ENCODE measurements at regions not wholly inside any gene's neighbourhood (a gene's known extent, or its start where the extent isn't known, plus 50 kb on each side); places are given as distances from the start of the nearest gene placed in this dataset.

DNA sequence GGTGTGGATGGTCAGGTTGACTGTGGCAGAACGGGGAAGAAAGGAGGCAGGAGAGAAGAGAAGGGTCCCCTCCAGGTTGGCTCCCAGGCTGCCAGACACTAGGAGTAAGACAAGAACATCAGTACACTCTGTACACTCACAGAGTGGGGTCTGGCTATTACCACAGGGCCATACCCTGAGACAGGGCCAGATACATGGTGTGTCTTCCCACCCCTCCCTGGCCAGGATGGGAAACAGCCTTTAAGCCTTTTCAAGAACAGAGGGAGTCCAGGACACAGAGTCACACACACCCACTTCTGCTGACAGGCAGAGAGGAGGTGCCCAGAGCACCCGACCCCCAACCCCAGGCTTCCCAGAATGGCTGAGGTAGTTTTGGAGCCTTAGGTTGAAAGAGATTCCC, 99.4 kb downstream of the LITAF start:
- TF ChIP-seq SIX5 (IDR thresholded peaks at IDR 0.05; ENCODE audit: low read depth, low read length, severe bottlenecking) (no peak), CTCF (IDR thresholded peaks at IDR 0.05 in 2 of 3, conservative IDR thresholded peaks at IDR 0.05 in 1 of 3; ENCODE audit: control insufficient read depth in 2 of 3, extremely low read depth in 1 of 3, insufficient read depth in 1 of 3, low read depth in 3 of 3, low read length in 3 of 3) (no peak), ZNF274 (IDR thresholded peaks at IDR 0.05; ENCODE audit: insufficient read depth, insufficient read length) (no peak), SP1 (IDR thresholded peaks at IDR 0.05; ENCODE audit: low read depth, low read length) (no peak), BCLAF1 (IDR thresholded peaks at IDR 0.05) (no peak), ZBTB40 (IDR thresholded peaks at IDR 0.05; ENCODE audit: borderline replicate concordance) (no peak), MTA3 (IDR thresholded peaks at IDR 0.05; ENCODE audit: borderline replicate concordance, low read length) (no peak), FOXK2 (IDR thresholded peaks at IDR 0.05) (no peak)
- TF ChIP-seq, protein P1, sequence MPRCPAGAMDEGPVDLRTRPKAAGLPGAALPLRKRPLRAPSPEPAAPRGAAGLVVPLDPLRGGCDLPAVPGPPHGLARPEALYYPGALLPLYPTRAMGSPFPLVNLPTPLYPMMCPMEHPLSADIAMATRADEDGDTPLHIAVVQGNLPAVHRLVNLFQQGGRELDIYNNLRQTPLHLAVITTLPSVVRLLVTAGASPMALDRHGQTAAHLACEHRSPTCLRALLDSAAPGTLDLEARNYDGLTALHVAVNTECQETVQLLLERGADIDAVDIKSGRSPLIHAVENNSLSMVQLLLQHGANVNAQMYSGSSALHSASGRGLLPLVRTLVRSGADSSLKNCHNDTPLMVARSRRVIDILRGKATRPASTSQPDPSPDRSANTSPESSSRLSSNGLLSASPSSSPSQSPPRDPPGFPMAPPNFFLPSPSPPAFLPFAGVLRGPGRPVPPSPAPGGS (IDR thresholded peaks at IDR 0.05; ENCODE audit: borderline replicate concordance, insufficient read depth, low read depth, low read length, poor library complexity, severe bottlenecking): no peak

Data from GM12878 (cell line).